ENCODE measurements at regions not wholly inside any gene's neighbourhood (a gene's known extent, or its start where the extent isn't known, plus 50 kb on each side); places are given as distances from the start of the nearest gene placed in this dataset.
"Not testable (repeated sequence)": the region's sequence is repeated elsewhere in the genome, so short reads cannot be mapped to it uniquely, and the experiment has no call there.

DNA sequence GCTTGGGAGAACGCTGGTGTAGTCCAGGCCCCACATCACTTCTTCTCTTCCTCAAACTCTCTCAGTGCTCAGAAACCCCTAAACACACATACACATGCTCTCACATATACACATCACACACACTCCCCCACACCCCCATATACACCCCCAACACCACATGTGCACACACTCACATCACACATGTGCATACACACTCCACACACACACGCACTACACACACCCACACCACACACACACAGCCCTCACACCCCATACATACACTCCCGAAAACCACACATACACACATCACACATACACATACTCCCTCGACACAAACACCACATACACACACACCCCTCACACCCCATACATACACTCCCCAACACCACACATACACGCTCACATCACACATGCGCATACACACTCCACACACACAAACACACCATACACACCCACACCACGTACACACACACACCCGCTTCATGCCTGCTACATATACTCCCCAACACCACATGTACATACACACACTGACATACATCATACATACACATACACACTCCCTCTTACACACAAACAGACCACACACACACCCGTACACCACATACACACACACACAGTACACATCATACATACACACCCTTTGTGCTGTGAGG is 110.3 kb upstream of the TMEM170B start:
- DNase-seq (ENCODE audit: low read depth), result no peak

DNA sequence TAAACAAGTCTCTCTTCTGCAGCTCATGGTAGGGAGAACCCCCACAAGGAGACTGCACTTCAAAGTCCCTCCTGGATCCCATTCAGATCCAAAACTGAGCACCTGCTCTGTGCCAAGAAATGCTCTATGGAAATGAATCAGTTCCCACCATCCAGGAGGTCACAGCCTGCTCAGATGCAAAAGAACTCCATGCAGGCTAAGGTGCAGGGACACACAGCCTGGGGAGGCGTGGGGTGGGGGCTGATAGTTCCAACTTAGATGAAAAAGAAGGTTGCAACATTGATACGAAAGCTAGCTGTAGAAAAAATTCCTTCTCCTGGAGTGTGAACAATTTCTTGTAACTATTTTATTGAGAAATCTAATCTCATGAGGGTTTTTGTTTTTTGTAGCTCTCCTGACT is 111.0 kb upstream of the TMEM170B start:
- DNase-seq (ENCODE audit: low read depth), result no peak

DNA sequence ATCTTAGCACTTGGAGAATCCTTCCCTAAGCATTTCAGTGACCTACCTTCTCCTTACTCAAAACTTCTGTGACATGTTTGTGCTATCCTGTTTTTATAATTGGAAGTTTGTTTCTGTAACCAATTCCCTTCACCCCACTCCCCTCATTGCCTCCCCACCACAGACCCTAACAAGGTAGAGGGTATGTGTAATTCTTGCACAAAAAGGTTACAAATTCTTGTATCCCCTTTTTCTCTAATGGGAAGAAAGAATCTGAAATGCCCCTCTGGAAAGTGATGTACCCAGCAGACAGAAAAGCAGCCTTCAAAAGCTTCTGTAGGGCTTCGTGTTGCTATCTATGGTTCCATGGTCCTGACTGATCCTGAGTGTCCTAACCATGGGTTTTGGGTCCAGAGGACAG is 111.7 kb upstream of the TMEM170B start:
- DNase-seq (ENCODE audit: low read depth), result no peak

DNA sequence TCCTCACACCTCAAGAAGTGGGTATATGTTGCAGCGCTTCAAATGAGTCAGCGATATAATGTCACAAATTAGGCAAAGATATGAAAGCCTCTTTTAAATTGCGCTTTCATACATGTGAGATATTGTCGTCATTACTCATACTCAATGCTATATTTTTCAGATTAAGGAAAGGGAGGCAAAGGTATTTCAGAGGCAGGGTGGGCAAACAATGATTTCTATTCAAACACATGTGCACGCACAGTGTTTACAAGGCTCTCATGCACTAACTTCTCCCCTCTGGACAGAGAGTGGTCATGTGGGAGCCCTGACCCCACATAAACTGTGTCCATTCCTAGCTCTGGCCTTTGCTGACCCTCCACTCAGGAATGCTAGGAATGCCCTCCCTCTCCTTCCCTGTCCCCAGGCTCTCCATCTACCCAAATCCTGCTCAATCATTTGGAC is 112.1 kb upstream of the TMEM170B start:
- DNase-seq (ENCODE audit: low read depth), result no peak

GRCh38 chr6:11424395-11425034 is 113.0 kb upstream of the TMEM170B start:
- no peak for DNase-seq (ENCODE audit: low read depth)

DNA sequence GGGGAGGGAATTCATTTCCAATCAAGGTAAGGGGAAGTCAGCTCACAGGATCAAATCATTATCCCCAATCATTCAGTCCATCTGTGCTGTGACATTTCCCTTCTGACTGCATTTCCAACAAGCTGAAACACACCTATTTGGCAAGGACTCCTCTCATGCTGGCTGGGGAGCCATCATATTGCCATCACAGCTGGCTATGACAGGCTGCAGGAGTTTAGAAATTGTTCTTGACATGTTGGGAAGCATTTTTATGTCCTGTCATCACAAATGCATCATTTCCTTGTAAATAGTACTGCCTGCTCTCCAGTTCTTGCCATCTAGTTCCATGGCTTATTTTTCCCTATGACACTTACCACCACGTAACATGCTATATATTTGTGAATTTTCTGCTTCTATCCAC is 113.9 kb upstream of the TMEM170B start:
- no peak for DNase-seq (ENCODE audit: low read depth)

- no peak for DNase-seq (ENCODE audit: low read depth)
Observed at GRCh38 chr6:11423072-11423471, 114.5 kb upstream of the TMEM170B start.

DNA sequence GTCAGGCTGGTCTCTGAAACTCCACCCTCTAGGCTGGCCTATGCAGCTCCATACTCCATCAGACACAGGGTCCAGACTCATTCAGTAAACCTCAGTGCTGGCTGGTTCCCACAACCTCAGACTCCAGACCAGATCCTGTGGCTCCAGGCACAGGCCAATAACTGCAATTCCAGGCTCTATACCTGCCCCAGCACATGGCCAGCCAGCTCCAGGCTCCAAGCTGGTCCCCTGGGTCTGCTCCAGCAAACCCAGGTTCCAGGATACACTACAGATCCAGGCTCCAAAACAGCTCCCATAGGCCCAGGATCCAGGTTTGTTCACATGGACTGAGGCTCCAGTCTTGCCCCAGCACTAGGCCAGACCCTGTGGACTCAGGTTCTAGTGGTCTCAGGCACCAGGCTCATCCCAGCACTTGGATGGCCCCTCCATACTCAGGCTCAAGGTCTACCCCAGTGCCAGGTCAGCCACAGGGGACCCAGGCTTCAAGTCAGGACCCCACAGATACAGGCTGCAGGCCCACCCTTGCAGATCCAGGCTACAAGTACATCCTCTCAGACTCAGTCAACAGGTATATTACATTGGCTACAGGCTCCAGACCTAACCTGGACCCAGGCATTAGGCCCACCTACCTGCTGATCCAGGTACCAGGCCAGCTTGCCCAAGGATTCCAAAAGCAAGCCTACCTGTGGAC is 117.6 kb upstream of the TMEM170B start:
- no peak for DNase-seq (ENCODE audit: low read depth)

GRCh38 chr6:11418290-11418905 is 119.2 kb upstream of the TMEM170B start:
- DNase-seq (ENCODE audit: low read depth), result no peak

DNA sequence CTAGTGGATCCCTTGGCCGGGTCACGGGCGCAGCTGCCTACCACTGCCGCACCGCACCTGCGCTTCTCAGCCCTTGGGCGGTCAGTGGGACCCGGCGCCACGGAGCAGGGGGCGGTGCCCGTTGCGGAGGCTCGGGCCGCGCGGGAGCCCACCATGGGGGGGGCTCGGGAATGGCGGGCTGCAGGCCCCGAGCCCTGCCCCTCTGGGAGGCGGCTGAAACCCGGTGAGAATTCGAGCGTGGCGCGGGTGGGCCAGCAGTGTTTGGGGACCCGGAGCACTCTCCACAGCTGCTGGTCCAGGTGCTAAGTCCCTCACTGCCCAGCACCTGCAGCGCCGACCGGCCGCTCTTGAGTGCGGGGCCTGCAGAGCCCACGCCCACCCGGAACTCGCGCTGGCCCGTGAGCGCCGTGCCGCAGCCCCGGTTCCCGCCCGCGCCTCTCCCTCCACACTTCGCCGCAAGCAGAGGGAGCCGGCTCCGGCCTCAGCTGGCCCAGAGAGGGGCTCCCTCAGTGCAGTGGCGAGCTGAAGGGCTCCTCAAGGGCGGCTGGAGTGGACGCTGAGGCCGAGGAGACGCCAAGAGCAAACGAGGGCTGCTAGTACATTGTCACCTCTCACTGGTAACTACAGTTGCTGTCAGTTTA is 120.5 kb upstream of the TMEM170B start:
- DNase-seq (ENCODE audit: low read depth), result no peak

DNA sequence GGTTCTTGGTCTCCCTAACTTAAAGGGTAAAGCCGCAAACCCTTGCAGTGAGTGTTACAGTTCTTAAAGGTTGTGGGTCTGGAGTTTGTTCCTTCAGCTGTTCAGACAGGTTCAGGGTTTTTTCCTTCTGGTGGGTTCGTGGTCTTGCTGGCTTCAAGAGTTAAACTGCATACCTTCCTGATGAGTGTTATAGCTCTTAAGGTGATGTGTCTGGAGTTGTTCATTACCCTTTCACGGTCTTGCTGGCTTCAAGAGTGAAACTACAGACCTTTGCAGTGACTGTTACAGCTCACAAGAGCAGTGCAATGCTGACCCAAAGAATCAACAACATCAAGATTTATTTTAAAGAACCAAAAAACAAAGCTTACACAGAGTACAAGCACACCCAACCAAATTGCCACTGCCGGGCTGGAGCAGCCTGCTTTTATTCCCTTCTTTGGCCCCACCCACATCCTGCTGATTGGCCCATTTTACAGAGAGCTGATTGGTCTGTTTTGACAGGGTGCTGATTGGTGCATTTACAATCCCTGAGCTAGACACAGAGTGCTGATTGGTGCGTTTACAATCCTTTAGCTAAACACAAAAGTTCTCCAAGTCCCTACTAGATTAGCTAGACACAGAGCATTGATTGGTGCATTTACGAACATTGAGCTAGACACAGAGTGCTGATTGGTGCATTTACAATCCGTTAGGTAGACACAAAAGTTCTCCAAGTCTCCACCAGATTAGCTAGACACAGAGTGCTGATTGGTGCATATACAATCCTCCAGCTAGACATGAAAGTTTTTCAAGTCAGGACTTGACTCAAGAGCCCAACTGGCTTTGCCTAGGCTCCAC is 121.2 kb upstream of the TMEM170B start:
- DNase-seq (ENCODE audit: low read depth), result not testable (repeated sequence)

DNA sequence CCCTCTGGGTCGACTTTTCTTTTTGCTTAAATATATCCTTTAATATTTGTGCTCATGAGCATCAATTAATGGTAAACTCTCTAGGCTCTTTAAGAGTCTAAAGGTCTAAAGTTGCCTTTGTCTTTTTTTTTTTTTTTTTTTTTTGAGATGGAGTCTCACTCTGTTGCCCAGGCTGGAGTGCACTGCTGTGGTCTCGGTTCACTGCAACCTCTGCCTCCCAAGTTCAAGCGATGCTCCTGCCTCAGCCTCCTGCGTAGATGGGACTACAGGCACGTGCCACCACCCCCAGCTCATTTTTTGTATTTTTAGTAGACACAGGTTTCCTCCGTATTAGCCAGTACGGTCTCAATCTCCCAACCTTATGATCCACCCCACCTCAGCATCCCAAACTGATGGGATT is 122.0 kb upstream of the TMEM170B start:
- DNase-seq (ENCODE audit: low read depth), result no peak

DNA sequence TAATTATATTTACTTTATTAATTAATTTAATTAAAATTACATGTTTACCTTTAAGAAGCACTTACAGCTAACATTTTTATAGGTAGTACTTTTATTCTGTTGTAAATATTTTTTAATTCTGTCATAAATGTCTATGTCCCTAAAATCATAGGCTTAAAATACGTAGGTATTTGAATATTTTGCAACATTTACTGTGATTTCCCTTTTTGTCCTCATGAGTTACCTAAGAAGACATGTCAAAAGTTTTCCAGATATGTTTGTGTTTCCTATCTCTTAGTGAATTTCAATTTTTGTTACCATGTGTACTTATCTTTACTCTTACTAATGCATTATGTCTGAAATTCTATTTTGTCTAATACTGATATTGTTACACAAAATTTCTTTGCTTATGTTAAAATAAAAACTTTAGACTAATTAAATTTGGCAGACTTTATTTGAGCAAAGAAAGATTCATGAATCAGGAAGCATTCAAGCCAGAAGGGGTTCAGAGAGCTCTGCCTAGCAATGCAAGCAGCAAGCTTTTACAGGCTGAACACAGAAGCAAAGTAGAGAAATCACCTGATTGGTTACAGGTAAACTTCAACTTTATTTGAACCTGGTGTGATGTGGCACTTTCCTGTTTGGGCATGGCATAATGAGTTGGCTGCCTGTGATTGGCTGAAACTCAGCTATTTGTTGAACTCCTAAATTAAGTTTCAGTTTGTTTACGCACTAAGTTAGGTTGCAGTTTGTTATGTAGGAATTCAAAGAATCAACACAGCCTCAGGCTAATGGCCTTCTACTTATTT is 123.2 kb upstream of the TMEM170B start:
- DNase-seq (ENCODE audit: low read depth), result peak; percentile 11

GRCh38 chr6:11413728-11414127 is 123.8 kb upstream of the TMEM170B start:
- no peak for DNase-seq (ENCODE audit: low read depth)

DNA sequence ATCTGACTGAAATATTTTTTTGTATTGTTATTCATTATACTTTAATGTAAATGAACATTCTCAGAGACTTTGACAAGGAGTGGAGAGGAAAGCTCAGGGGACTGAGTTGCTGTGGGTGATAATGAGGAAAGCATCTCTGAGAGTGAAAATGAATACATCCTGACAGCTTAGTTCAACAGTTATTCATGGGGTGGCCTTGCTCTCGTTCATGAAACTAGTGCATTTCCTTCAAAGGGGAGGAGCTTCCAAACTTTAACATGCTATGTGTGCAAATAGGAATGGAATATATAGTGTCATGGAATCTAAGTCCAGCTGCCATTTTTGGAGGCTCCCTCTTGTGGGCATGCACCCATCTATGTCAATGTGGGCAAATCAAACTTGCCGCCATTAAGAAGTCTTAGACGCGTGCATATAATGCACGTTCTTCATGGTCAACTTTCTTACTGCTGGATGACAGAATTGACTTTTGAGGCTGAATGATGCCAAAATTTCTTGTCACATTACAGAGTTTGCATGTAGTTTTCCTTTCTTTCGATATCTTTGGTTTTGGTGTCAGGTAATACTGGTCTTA is 124.3 kb upstream of the TMEM170B start:
- no peak for DNase-seq (ENCODE audit: low read depth)

GRCh38 chr6:11412616-11413015 is 124.9 kb upstream of the TMEM170B start:
- no peak for DNase-seq (ENCODE audit: low read depth)

DNA sequence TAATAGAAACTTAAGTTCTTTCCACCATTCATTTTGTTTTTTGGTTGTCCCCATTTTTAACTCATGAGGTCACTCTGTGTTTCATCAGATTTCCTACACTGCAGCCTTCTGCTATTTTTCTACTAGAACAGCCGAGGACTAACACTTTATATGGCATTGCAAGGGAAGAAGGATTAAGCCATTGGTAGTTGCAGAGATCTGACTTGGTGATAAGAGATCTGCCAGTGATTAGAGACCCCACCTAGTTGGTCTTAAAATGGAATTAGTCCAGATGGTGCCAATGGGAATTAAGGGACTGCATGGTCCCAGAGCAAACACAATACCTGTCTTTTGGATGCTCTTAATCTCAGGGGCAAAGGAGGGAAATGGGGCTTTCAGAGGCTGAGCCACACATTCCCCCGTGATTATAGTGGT is 125.5 kb upstream of the TMEM170B start:
- DNase-seq (ENCODE audit: low read depth), result no peak

DNA sequence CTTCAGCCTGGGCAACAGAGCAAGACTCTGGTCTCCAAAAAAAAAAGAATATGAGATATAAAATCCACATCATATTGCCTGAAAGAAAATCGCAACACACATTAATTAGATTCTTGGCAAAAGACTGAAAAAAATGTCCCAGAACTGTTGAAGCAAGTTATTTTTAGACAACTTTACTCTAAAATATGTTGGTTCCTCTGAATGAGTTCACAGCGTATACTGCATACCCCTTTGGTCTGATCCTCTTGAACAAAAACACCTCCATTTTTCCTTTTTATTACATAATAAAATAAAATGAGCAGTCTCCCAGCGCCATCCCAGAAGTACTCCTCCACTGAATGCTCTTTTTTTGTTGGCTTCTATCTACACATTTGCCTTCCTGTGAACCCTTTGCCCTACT is 126.0 kb upstream of the TMEM170B start:
- no peak for DNase-seq (ENCODE audit: low read depth)

DNA sequence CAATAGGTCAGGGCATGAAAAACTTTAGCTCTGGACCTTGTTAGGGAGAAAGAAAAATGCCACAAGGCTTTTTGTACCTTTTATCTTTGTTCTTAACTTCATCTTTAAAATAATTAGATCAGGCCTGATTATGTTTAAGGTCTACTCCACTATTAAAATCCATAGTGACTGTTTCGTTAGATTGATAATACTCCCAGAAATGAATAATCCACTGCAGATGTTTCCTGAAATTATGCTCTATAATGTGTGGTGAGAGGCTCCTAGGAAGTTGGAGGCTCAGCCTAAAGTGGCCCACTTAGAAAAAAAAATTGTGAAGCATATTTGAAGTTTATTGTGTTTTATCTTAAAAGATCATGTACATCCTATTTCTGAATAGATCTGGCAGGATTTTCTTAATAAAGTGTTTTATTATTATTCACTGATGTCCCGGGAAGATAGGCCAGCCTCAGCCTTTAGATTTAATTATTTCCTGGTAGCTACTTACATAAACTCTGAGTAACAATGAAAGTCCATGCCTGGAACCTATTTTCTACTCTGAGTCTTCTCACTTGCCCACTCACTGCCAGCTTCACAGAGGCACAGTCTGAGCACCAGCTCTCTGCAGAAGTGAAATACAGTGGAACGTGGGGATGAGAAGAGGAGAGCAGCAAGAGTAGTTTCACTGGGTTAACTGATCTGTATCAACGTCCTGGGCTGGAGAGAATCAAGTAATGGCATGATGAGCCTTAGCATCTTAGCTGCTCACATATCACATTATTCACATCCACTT is 126.8 kb upstream of the TMEM170B start:
- peak; percentile 12 for DNase-seq (ENCODE audit: low read depth)

GRCh38 chr6:11409371-11409770 is 128.2 kb upstream of the TMEM170B start:
- no peak for DNase-seq (ENCODE audit: low read depth)

All from activated T-cell treated with anti-CD3 and anti-CD28 coated beads for 24 hours (primary cell).